PC-3 (cell line): ENCODE measurements at regions not wholly inside any gene's neighbourhood (a gene's known extent, or its start where the extent isn't known, plus 50 kb on each side); places are given as distances from the start of the nearest gene placed in this dataset.
A peak's percentile ranks its signal among the peaks of the same experiment; 100 is the strongest.

Experiments used
- ATAC-seq: fragments of 200-7000 bp; cut with Tn5 transposase; 2 replicates; pipeline ENCODE4 v1.9.1; 2020; ENCODE audit warnings: mild to moderate bottlenecking, moderate library complexity
- BruUV-seq: library from RNA; stranded (reverse); fragments of 400-500 nt; replicated peaks from 2 replicates; lab custom pipeline; 2021; lab: Mats Ljungman, UMichigan
- CTCF ChIA-PET: fragments of 300-600 bp; sonication (Branson Sonifier 250); formaldehyde crosslinking; loops from one replicate; lab custom pipeline; 2022; ENCODE audit warnings: antibody characterized with exemption; lab: Charles Lee
- POLR2A ChIA-PET: fragments of 300-600 bp; sonication (Branson Sonifier 250); formaldehyde crosslinking; loops from one replicate; lab custom pipeline; 2022; ENCODE audit warnings: antibody characterized with exemption; ENCODE audit not compliant: unreplicated experiment; lab: Charles Lee
- DNase-seq: peaks from one replicate; pipeline ENCODE4 v3.0.0-alpha.2; 2015
- H2AFZ ChIP-seq: fragments of 300-600 bp; sonication (generic); 2 replicates; pipeline ENCODE4 v1.6.0; 2016; ENCODE audit warnings: antibody characterized with exemption, low read length
- H3F3A ChIP-seq: fragments of 300-600 bp; sonication (generic); one replicate; pipeline ENCODE4 v1.6.0; 2017; ENCODE audit warnings: antibody characterized with exemption, low read length, control low read depth, mild to moderate bottlenecking; ENCODE audit not compliant: unreplicated experiment
- H3K27ac ChIP-seq: fragments of 300-600 bp; sonication (generic); 2 replicates; pipeline ENCODE4 v1.5.1; 2016; ENCODE audit warnings: mild to moderate bottlenecking, low read length
- H3K27me3 ChIP-seq: fragments of 300-600 bp; sonication (generic); 2 replicates; pipeline ENCODE4 v1.6.1; 2016; ENCODE audit warnings: low read length, mixed read lengths
- H3K36me3 ChIP-seq: fragments of 300-600 bp; sonication (generic); 2 replicates; pipeline ENCODE4 v1.6.1; 2016; ENCODE audit warnings: low read depth, mixed run types, low read length, mixed read lengths
- H3K4me1 ChIP-seq: fragments of 300-600 bp; sonication (generic); 2 replicates; pipeline ENCODE4 v1.5.1; 2016; ENCODE audit warnings: low read length; ENCODE audit not compliant: insufficient read depth
- H3K4me2 ChIP-seq: fragments of 300-600 bp; sonication (generic); 2 replicates; pipeline ENCODE4 v1.6.0; 2016; ENCODE audit warnings: low read length
- H3K4me3 ChIP-seq: fragments of 300-600 bp; sonication (generic); 2 replicates; pipeline ENCODE4 v1.5.1; 2016; ENCODE audit warnings: mild to moderate bottlenecking, low read length, mixed read lengths
- H3K79me2 ChIP-seq: fragments of 300-600 bp; sonication (generic); 2 replicates; pipeline ENCODE4 v1.6.1; 2017; ENCODE audit warnings: low read length, mixed read lengths
- H3K9ac ChIP-seq: fragments of 300-600 bp; sonication (generic); 2 replicates; pipeline ENCODE4 v1.6.0; 2016; ENCODE audit warnings: mild to moderate bottlenecking, low read length
- H3K9me2 ChIP-seq: fragments of 300-600 bp; sonication (generic); replicated peaks from 2 replicates; pipeline ENCODE4 v1.6.1; 2016; ENCODE audit warnings: mixed run types, low read length, mixed read lengths
- H3K9me3 ChIP-seq: fragments of 300-600 bp; sonication (generic); 2 replicates; pipeline ENCODE4 v1.6.1; 2016; ENCODE audit warnings: low read length, mixed read lengths
- H4K20me1 ChIP-seq: fragments of 300-600 bp; sonication (generic); 2 replicates; pipeline ENCODE4 v1.6.1; 2016; ENCODE audit warnings: low read length, mixed read lengths
- CTCF ChIP-seq: fragments of 300-600 bp; sonication (generic); conservative IDR thresholded peaks from 2 replicates; pipeline ENCODE4 v1.5.1; 2017; ENCODE audit warnings: antibody characterized with exemption, low read depth, mild to moderate bottlenecking, low read length
- EZH2 ChIP-seq: fragments of 300-600 bp; sonication (generic); IDR thresholded peaks from one replicate; pipeline ENCODE4 v1.6.1; 2017; ENCODE audit warnings: antibody characterized with exemption, mild to moderate bottlenecking, low read length; ENCODE audit not compliant: unreplicated experiment
- EZH2phosphoT487 ChIP-seq: fragments of 300-600 bp; sonication (generic); IDR thresholded peaks from 2 replicates; pipeline ENCODE4 v1.6.1; 2018; ENCODE audit warnings: mild to moderate bottlenecking, antibody characterized with exemption, low read length, borderline replicate concordance
- intact Hi-C: fragments of 100-400 bp; cut with micrococcal nuclease; formaldehyde crosslinking; loops from 2 replicates; pipeline ENCODE4 v1.9.0; 2023

GRCh38 chr7:52944921-52945320 lies 90.5 kb upstream of the POM121L12 start:
- ChIA-PET POLR2A (no interaction called here), CTCF (no interaction called here)
- Histone ChIP-seq H3F3A (no peaks in the 10 kb centered on the region), H3K27me3 (no peaks in the 10 kb centered on the region), H2AFZ (no peak overlapping the region), H3K4me2 (no peak overlapping the region), H3K4me1 (no peaks in the 10 kb centered on the region), H3K9me3 (no peaks in the 10 kb centered on the region), H3K36me3 (no peaks in the 10 kb centered on the region), H4K20me1 (no peaks in the 10 kb centered on the region), H3K9ac (no peak overlapping the region), H3K79me2 (no peaks in the 10 kb centered on the region), H3K27ac (no peak overlapping the region), H3K9me2 (no peaks in the 10 kb centered on the region), H3K4me3 (no peak overlapping the region)
- ATAC-seq (no peak; the same call in 1 of the 2 replicates), DNase-seq (peak; percentile 15)
- BruUV-seq, result no TSS peak
- intact Hi-C loops, result no loop called here
- TF ChIP-seq EZH2 (no peak), EZH2phosphoT487 (no peak), CTCF (no peak)

- H2AFZ ChIP-seq, result no peak overlapping the region
- no peaks in the 10 kb centered on the region for H3K9me2 ChIP-seq
- no peaks in the 10 kb centered on the region for H3F3A ChIP-seq
- no peaks in the 10 kb centered on the region; the same call in 1 of the 2 replicates for H3K9me3 ChIP-seq
- no peak overlapping the region for H3K27ac ChIP-seq
- DNase-seq, result no peak
- H3K27me3 ChIP-seq, result no peaks in the 10 kb centered on the region
- no peak overlapping the region for H3K4me2 ChIP-seq
- CTCF ChIA-PET, result no interaction called here
- intact Hi-C loops, result no loop called here
- H3K4me1 ChIP-seq, result no peaks in the 10 kb centered on the region
- no peaks in the 10 kb centered on the region for H4K20me1 ChIP-seq
- no peaks in the 10 kb centered on the region for H3K79me2 ChIP-seq
- no peaks in the 10 kb centered on the region for H3K36me3 ChIP-seq
- POLR2A ChIA-PET, result no interaction called here
- H3K4me3 ChIP-seq, result no peak overlapping the region
- H3K9ac ChIP-seq, result no peak overlapping the region
- BruUV-seq, result no TSS peak
- ATAC-seq, result no peak
- TF ChIP-seq CTCF (no peak), EZH2phosphoT487 (no peak), EZH2 (no peak)
These were observed 95.0 kb upstream of the POM121L12 start for GRCh38 chr7:52940481-52940880.

- Histone ChIP-seq H3K27me3 (no peaks in the 10 kb centered on the region), H3K4me2 (no peak overlapping the region), H3K4me3 (no peak overlapping the region), H3K9me3 (peaks cover under 1% of the 10 kb centered on the region; the same call in 1 of the 2 replicates), H3K9ac (no peak overlapping the region), H2AFZ (no peak overlapping the region), H3K36me3 (no peaks in the 10 kb centered on the region), H3K9me2 (no peaks in the 10 kb centered on the region), H3F3A (no peaks in the 10 kb centered on the region), H3K79me2 (no peaks in the 10 kb centered on the region), H3K4me1 (no peaks in the 10 kb centered on the region), H3K27ac (no peak overlapping the region), H4K20me1 (no peaks in the 10 kb centered on the region)
- CTCF ChIA-PET, result no interaction called here
- no peak for ATAC-seq
- TF ChIP-seq CTCF (no peak), EZH2phosphoT487 (no peak), EZH2 (no peak)
- BruUV-seq, result no TSS peak
- no peak for DNase-seq
- intact Hi-C loops, result no loop called here
- POLR2A ChIA-PET, result no interaction called here
These were observed 96.8 kb upstream of the POM121L12 start for GRCh38 chr7:52938455-52939133.
